ENCODE measurements at regions not wholly inside any gene's neighbourhood (a gene's known extent, or its start where the extent isn't known, plus 50 kb on each side); places are given as distances from the start of the nearest gene placed in this dataset.
"Not testable (repeated sequence)": the region's sequence is repeated elsewhere in the genome, so short reads cannot be mapped to it uniquely, and the experiment has no call there.

- DNase-seq (ENCODE audit: low read depth): no peak
- no peak overlapping the region for H3K4me3 ChIP-seq (ENCODE audit: low read depth, low read length)
- no peak for TF ChIP-seq POLR2A (IDR thresholded peaks at IDR 0.05; ENCODE audit: extremely low read depth, insufficient read length)
- TF ChIP-seq MYC (IDR thresholded peaks at IDR 0.05; ENCODE audit: low read depth, low read length): no peak
- no peak for TF ChIP-seq CTCF (IDR thresholded peaks at IDR 0.05; ENCODE audit: low read depth, low read length)
- TF ChIP-seq, protein P1, sequence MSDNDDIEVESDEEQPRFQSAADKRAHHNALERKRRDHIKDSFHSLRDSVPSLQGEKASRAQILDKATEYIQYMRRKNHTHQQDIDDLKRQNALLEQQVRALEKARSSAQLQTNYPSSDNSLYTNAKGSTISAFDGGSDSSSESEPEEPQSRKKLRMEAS (IDR thresholded peaks at IDR 0.05; ENCODE audit: low read depth, low read length): peak; percentile 52
Measured at GRCh38 chr20:59481477-59482018, 122.8 kb upstream of the PHACTR3 start.

DNA sequence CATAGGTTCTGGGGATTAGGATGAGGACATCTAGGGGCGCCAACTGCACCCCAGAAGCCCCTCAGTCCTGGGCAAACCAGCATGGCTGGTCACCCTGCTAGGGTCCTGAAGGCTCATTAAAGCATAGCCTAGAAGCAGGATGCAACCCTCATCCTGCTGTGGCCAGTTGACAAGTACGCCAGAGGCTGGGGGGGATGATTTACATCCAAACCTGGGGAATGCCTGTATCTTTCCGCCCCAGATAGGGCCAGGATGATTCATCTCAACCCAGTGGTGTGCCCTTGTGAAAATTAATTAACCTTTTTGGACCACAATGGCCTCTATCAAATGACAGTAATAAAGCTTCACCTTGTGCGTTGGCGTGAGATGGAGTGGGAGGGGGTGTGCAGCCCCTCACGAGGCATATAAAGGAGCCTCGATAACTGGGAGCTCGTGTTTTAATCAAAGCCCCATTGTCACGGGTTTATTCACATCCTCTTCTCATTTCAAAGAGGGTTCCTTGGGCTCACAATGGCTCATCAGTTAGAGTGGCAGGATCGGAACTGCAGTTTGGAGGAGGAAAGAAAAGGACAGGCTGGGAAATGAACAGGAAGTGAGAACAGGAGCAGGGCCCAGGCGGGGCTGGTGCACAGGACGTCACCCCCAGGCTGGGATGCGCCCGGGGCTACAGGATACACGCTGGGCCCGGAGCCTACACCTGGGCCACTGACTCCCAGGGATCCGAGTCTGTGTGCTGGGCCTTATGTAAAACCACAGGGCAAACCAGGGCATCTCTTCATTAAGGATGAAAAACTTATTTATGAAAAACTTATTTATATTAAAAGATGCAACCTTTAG is 121.8 kb upstream of the PHACTR3 start:
- no peak overlapping the region for H3K4me3 ChIP-seq (ENCODE audit: low read depth, low read length)
- TF ChIP-seq CTCF (IDR thresholded peaks at IDR 0.05; ENCODE audit: low read depth, low read length) (no peak), POLR2A (IDR thresholded peaks at IDR 0.05; ENCODE audit: extremely low read depth, insufficient read length) (no peak), MYC (IDR thresholded peaks at IDR 0.05; ENCODE audit: low read depth, low read length) (no peak)
- TF ChIP-seq, protein P1 (IDR thresholded peaks at IDR 0.05; ENCODE audit: low read depth, low read length): no peak
- DNase-seq (ENCODE audit: low read depth): no peak

- no peak overlapping the region for H3K4me3 ChIP-seq (ENCODE audit: low read depth, low read length)
- TF ChIP-seq MYC (IDR thresholded peaks at IDR 0.05; ENCODE audit: low read depth, low read length): no peak
- TF ChIP-seq, protein P1 (IDR thresholded peaks at IDR 0.05; ENCODE audit: low read depth, low read length): no peak
- TF ChIP-seq CTCF (IDR thresholded peaks at IDR 0.05; ENCODE audit: low read depth, low read length): no peak
- no peak for TF ChIP-seq POLR2A (IDR thresholded peaks at IDR 0.05; ENCODE audit: extremely low read depth, insufficient read length)
- no peak for DNase-seq (ENCODE audit: low read depth)
Measured at GRCh38 chr20:59483481-59483880, 120.9 kb upstream of the PHACTR3 start.

- TF ChIP-seq MYC (IDR thresholded peaks at IDR 0.05; ENCODE audit: low read depth, low read length): no peak
- TF ChIP-seq POLR2A (IDR thresholded peaks at IDR 0.05; ENCODE audit: extremely low read depth, insufficient read length): no peak
- TF ChIP-seq, protein P1 (IDR thresholded peaks at IDR 0.05; ENCODE audit: low read depth, low read length): no peak
- TF ChIP-seq CTCF (IDR thresholded peaks at IDR 0.05; ENCODE audit: low read depth, low read length): no peak
- no peak for DNase-seq (ENCODE audit: low read depth)
- no peak overlapping the region for H3K4me3 ChIP-seq (ENCODE audit: low read depth, low read length)
Measured at GRCh38 chr20:59484228-59484627, 120.1 kb upstream of the PHACTR3 start.

DNA sequence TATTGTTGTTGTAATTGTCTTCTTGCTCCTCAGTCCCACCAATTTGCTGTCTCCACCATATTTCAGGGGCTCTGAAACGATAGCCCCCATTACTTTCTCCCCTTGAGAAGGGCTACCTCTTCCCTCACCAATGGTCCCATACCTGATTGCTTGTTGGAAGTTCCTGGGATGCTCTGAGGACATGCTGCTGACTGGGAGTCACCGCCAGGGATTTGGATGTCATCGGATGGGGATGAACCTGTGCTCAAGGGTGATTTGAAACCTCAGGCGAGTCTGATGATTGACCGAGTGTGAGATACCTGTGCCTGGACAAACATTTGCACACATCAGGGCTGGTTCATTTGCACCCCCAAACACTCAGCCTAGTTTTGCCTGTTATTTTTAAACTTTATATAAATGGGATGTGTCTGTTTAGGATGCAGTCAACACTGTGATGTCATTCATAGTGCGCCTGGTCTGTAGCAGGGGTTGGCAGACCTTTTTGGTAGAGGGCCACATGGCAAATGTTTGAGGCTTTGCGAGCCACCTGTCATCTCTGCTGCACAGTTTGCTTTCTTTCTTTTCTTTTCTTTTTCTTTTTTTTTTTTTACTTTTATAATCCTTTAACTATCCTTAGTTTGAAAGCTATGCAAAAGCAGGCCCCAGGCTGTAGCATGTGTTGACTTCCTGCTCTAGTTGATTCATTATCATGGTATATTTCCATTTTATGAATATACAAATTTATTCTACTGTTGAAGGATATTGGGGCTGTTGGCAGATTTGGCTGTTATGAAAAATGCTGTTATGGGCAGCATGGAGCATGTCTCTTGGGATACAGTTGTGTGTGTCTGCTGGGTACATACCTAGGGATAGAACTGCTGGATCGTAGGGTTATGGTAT is 118.5 kb upstream of the PHACTR3 start:
- H3K4me3 ChIP-seq (ENCODE audit: low read depth, low read length): no peak overlapping the region
- no peak for TF ChIP-seq POLR2A (IDR thresholded peaks at IDR 0.05; ENCODE audit: extremely low read depth, insufficient read length)
- TF ChIP-seq, protein P1 (IDR thresholded peaks at IDR 0.05; ENCODE audit: low read depth, low read length): no peak
- TF ChIP-seq MYC (IDR thresholded peaks at IDR 0.05; ENCODE audit: low read depth, low read length): no peak
- no peak for TF ChIP-seq CTCF (IDR thresholded peaks at IDR 0.05; ENCODE audit: low read depth, low read length)
- DNase-seq (ENCODE audit: low read depth): no peak

DNA sequence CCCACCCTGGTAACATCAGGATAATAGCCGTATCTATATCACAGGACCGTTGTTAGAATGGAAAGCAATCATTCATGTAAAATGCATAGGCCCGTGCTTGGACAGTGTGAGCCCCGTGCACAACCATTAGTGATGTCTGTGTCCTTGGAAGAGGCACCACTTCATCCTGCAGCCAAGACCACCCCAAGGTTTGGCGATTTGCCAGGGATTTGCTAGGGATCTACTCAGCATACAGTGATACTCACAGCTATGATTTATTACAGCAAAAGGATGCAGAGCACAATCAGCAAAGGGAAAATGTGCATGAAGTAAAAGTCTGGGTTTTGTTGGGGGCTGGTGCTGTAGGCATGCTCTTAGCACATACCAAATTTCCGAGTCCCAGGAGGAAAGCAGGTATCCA is 115.9 kb upstream of the PHACTR3 start:
- DNase-seq (ENCODE audit: low read depth); H3K4me3 ChIP-seq (ENCODE audit: low read depth, low read length): not testable (repeated sequence)

- H3K4me3 ChIP-seq (ENCODE audit: low read depth, low read length); DNase-seq (ENCODE audit: low read depth): not testable (repeated sequence)
Measured at GRCh38 chr20:59490196-59491004, 113.9 kb upstream of the PHACTR3 start.

All from NB4 (cell line).